ENCODE measurements at regions not wholly inside any gene's neighbourhood (a gene's known extent, or its start where the extent isn't known, plus 50 kb on each side); places are given as distances from the start of the nearest gene placed in this dataset.
A peak's percentile ranks its signal among the peaks of the same experiment; 100 is the strongest.

DNA sequence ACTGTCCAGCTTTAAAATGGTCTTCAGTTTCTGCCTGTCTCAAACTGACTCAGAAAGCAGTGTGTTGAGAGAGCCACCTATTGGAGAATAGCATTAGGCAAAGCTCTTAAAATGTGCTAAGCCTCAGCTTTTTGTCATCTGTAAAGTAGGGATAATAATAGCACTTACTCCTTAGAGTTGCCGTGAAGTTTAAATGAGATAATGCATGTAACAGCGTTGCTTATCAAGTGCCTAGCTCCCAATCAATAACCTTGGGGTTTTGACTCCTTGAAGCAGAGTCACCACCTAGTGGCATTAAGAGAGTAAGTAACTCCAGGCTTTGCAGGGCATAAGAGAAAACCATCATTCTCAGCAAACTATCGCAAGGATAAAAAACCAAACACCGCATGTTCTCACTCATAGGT, 163.3 kb downstream of the HS3ST2 start:
- Histone ChIP-seq H3K4me2 (ENCODE audit: insufficient read depth in 1 of 2, low read depth in 2 of 2, low read length in 2 of 2) (no peak overlapping the region), H2BK15ac (ENCODE audit: low read length) (no peak overlapping the region), H2BK5ac (ENCODE audit: low read depth, low read length) (no peak overlapping the region), H3K14ac (ENCODE audit: insufficient read length) (no peak overlapping the region), H2BK12ac (ENCODE audit: low read depth, low read length) (no peak overlapping the region), H3K4ac (replicated peaks; ENCODE audit: insufficient read length, low read depth, low read length) (no peak overlapping the region), H3K27me3 (replicated peaks in 1 of 4; ENCODE audit: control insufficient read depth in 3 of 4, extremely low read depth in 1 of 4, insufficient read depth in 3 of 4, low read length in 3 of 4) (no peaks in the 10 kb centered on the region; a peak in 1 of 7 replicates), H3K4me1 (replicated peaks in 1 of 4; ENCODE audit: control insufficient read depth in 3 of 4, insufficient read depth in 4 of 4, low read length in 3 of 4) (no peaks in the 10 kb centered on the region), H2BK20ac (ENCODE audit: low read length) (no peak overlapping the region), H3K79me2 (ENCODE audit: control insufficient read depth in 1 of 2, insufficient read depth in 2 of 2, low read length in 2 of 2) (no peaks in the 10 kb centered on the region), H3K18ac (ENCODE audit: extremely low read depth, low read length) (no peak overlapping the region), H3K56ac (replicated peaks; ENCODE audit: insufficient read length, low read depth, low read length) (no peak overlapping the region), H3K79me1 (ENCODE audit: low read depth, low read length) (no peaks in the 10 kb centered on the region), H3K9ac (replicated peaks in 1 of 4; ENCODE audit: extremely low read depth in 1 of 4, low read depth in 3 of 4, low read length in 3 of 4) (no peak overlapping the region), H4K20me1 (replicated peaks in 1 of 2; ENCODE audit: control insufficient read depth in 1 of 2, insufficient read depth in 2 of 2, low read length in 2 of 2) (no peaks in the 10 kb centered on the region), H4K5ac (ENCODE audit: insufficient read length, low read depth, low read length) (no peak overlapping the region), H4K91ac (replicated peaks; ENCODE audit: insufficient read length, low read length) (no peak overlapping the region), H3K23ac (ENCODE audit: insufficient read length) (no peak overlapping the region), H3K27ac (ENCODE audit: low read depth, low read length) (no peak overlapping the region), H2AK5ac (ENCODE audit: low read depth, low read length) (no peak overlapping the region), H3K4me3 (ENCODE audit: extremely low read depth in 1 of 4, insufficient read depth in 2 of 4, low read depth in 3 of 4, low read length in 4 of 4) (no peak overlapping the region), H3K36me3 (ENCODE audit: control insufficient read depth in 2 of 4, insufficient read depth in 4 of 4, low read length in 3 of 4) (no peaks in the 10 kb centered on the region), H3K9me3 (ENCODE audit: insufficient read depth in 2 of 2, low read depth in 1 of 2, low read length in 1 of 2) (no peaks in the 10 kb centered on the region), H2AFZ (ENCODE audit: low read length) (no peak overlapping the region), H2BK120ac (replicated peaks; ENCODE audit: low read depth, low read length) (no peak overlapping the region), H4K8ac (ENCODE audit: extremely low read depth, insufficient read depth, low read length) (no peak overlapping the region), H3K23me2 (ENCODE audit: low read depth, low read length) (peaks cover 4% of the 10 kb centered on the region; the same call in 1 of the 2 replicates)
- ChIA-PET CTCF (ENCODE audit: partially characterized antibody) (interaction anchor here (0.6 to 6.2 kb wide), 41 partner anchors 10 to 1366 kb away, joined by 3 to 92 read pairs (median 4); no protein-coding TSS in a partner anchor), POLR2A (ENCODE audit: partially characterized antibody) (interaction anchor here (0.7 to 1.4 kb wide), 2 partner anchors 11 to 117 kb away, joined by 3 to 4 read pairs; no protein-coding TSS in a partner anchor)
- DNase-seq (ENCODE audit: low read depth in 1 of 2, low spot score in 2 of 2) (peak in 1 of 2 experiments; percentile 26), FAIRE-seq (peak; percentile 73)
- WGBS, 2 experiments (ENCODE audit: extremely low coverage in 1 of 2, insufficient coverage in 1 of 2, insufficient read length in 1 of 2, insufficient replicate concordance in 2 of 2, low coverage in 1 of 2, low lambda C conversion rate in 2 of 2, missing lambda C conversion rate in 1 of 2), result 72% methylated on average over 4 of the region's 4 CpGs; no CpG with 5 or more reads in 1 of the 2 experiments
- TF ChIP-seq RAD21 (IDR thresholded peaks at IDR 0.05 in 1 of 2, conservative IDR thresholded peaks at IDR 0.05 in 1 of 2; ENCODE audit: low read depth in 2 of 2, low read length in 2 of 2) (peak; percentile 63 to 69), TAF1 (IDR thresholded peaks at IDR 0.05; ENCODE audit: low read depth, low read length) (no peak), SP4 (IDR thresholded peaks at IDR 0.05; ENCODE audit: low read length) (no peak), RXRA (IDR thresholded peaks at IDR 0.05; ENCODE audit: insufficient read depth, low read depth, low read length) (no peak), CBX5 (IDR thresholded peaks at IDR 0.05; ENCODE audit: low read depth, low read length) (no peak), CHD1 (IDR thresholded peaks at IDR 0.05; ENCODE audit: low read depth, low read length) (no peak), JUND (IDR thresholded peaks at IDR 0.05; ENCODE audit: low read length) (no peak), PHF8 (conservative IDR thresholded peaks at IDR 0.05; ENCODE audit: low read depth, low read length) (no peak), TCF12 (IDR thresholded peaks at IDR 0.05; ENCODE audit: low read depth, low read length) (no peak), SAP30 (IDR thresholded peaks at IDR 0.05; ENCODE audit: insufficient read depth, insufficient replicate concordance, low read length) (no peak), EGR1 (IDR thresholded peaks at IDR 0.05; ENCODE audit: borderline replicate concordance, low read depth, low read length) (no peak)
- TF ChIP-seq, protein P1, sequence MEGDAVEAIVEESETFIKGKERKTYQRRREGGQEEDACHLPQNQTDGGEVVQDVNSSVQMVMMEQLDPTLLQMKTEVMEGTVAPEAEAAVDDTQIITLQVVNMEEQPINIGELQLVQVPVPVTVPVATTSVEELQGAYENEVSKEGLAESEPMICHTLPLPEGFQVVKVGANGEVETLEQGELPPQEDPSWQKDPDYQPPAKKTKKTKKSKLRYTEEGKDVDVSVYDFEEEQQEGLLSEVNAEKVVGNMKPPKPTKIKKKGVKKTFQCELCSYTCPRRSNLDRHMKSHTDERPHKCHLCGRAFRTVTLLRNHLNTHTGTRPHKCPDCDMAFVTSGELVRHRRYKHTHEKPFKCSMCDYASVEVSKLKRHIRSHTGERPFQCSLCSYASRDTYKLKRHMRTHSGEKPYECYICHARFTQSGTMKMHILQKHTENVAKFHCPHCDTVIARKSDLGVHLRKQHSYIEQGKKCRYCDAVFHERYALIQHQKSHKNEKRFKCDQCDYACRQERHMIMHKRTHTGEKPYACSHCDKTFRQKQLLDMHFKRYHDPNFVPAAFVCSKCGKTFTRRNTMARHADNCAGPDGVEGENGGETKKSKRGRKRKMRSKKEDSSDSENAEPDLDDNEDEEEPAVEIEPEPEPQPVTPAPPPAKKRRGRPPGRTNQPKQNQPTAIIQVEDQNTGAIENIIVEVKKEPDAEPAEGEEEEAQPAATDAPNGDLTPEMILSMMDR (IDR thresholded peaks at IDR 0.05; ENCODE audit: control extremely low read depth in 1 of 3, insufficient read depth in 1 of 3, low read depth in 1 of 3, low read length in 3 of 3), result peak in 2 of 3 experiments; percentile 53 to 55; a peak in 3 of 4 replicates
